Stomach (tissue), 8 donors: ENCODE measurements at regions not wholly inside any gene's neighbourhood (a gene's known extent, or its start where the extent isn't known, plus 50 kb on each side); places are given as distances from the start of the nearest gene placed in this dataset.

ENCODE experiments used
- DNase-seq, 2 donors: peaks; one replicate each; pipeline versions ENCODE4 v3.0.0 to v3.0.0-alpha.2; 2013 to 2019
- H3K27ac ChIP-seq, 5 donors: fragments of 200-600 bp in 4 of 5; sonication (generic) in 4 of 5; one replicate each; pipeline ENCODE4 v1.5.1; 2013 to 2019; ENCODE audit warnings: mild to moderate bottlenecking in 1 of 5, moderate library complexity in 1 of 5
- H3K27me3 ChIP-seq, 3 donors: fragments of 200-600 bp; sonication (generic); one replicate each; pipeline ENCODE4 v1.5.1; 2017 to 2019; ENCODE audit warnings: mixed run types in 1 of 3
- H3K36me3 ChIP-seq, 4 donors: fragments of 200-600 bp; sonication (generic); 1 replicate in 3 of 4; 2 replicates in 1 of 4; pipeline ENCODE4 v1.5.1; 2016 to 2019
- H3K4me1 ChIP-seq, 4 donors: fragments of 200-600 bp; sonication (generic); one replicate each; pipeline ENCODE4 v1.5.1; 2016 to 2019
- H3K4me3 ChIP-seq, 4 donors: fragments of 200-600 bp; sonication (generic) in 3 of 4; one replicate each; pipeline ENCODE4 v1.5.1; 2016 to 2019; ENCODE audit warnings: mild to moderate bottlenecking in 1 of 4
- H3K9me3 ChIP-seq, 4 donors: fragments of 200-600 bp; sonication (generic); one replicate each; pipeline ENCODE4 v1.5.1; 2016 to 2019
- CTCF ChIP-seq, 7 experiments: fragments of 450-650 bp in 4 of 7; fragments of 200-600 bp in 3 of 7; sonication (generic) in 3 of 7; IDR thresholded peaks; one replicate each; pipeline ENCODE4 v1.5.1; 2016 to 2019; ENCODE audit warnings: antibody characterized with exemption in 7 of 7, control low read depth in 2 of 7, mild to moderate bottlenecking in 1 of 7
- EP300 ChIP-seq: sonication (generic); formaldehyde crosslinking; IDR thresholded peaks from one replicate; pipeline ENCODE4 v1.6.1; 2017; ENCODE audit warnings: antibody characterized with exemption
- POLR2A ChIP-seq, 4 donors: fragments of 450-650 bp; IDR thresholded peaks; one replicate each; pipeline ENCODE4 v1.6.1; 2016; ENCODE audit warnings: antibody characterized with exemption in 4 of 4, control low read depth in 2 of 4, mild to moderate bottlenecking in 1 of 4, moderate library complexity in 1 of 4
- POLR2AphosphoS5 ChIP-seq, 3 donors: sonication (generic); formaldehyde crosslinking; IDR thresholded peaks; one replicate each; pipeline ENCODE4 v1.6.1; 2016; ENCODE audit warnings: antibody characterized with exemption in 3 of 3
- WGBS, 5 donors: extraction: QIAGEN DNeasy Blood & Tissue Kit in 3 of 5; methylation state at CpG; one replicate each; pipeline versions ENCODE4 v1.1.5 to v1.1.7; 2013 to 2018; 5-methylcytosine and 5-hydroxymethylcytosine counted together
- intact Hi-C: fragments of 100-400 bp; cut with DNase I; formaldehyde crosslinking; loops from one replicate; pipeline ENCODE4 v1.15.1; 2023; ENCODE audit warnings: low total_unique reads
- donor health status: healthy with polysubstance abuse.
- donor health status: Bipolar disorder and iron deficiency.
- donor health status: healthy.

GRCh38 chr15:79195239-79195638, 87.3 kb upstream of the ANKRD34C start:
- no peak overlapping the region for H3K27ac ChIP-seq
- 47 to 59% (median 52%) methylated on average over 4 of the region's 4 CpGs for WGBS, 5 donors
- no peaks in the 10 kb centered on the region for H3K4me1 ChIP-seq
- H3K9me3 ChIP-seq, result no peaks in the 10 kb centered on the region
- no peaks in the 10 kb centered on the region for H3K36me3 ChIP-seq
- TF ChIP-seq POLR2A (IDR thresholded peaks at IDR 0.05), result no peak
- TF ChIP-seq EP300, result no peak
- no peak for TF ChIP-seq POLR2AphosphoS5 (IDR thresholded peaks at IDR 0.05)
- no peak for TF ChIP-seq CTCF (IDR thresholded peaks at IDR 0.05)
- peaks cover 0 to 55% (median 3%) of the 10 kb centered on the region in 3 donors for H3K27me3 ChIP-seq
- intact Hi-C loops, result no loop called here
- no peak for DNase-seq
- no peak overlapping the region for H3K4me3 ChIP-seq

- intact Hi-C loops, result no loop called here
- Histone ChIP-seq H3K27me3 (peaks cover 0 to 58% (median 3%) of the 10 kb centered on the region in 3 donors), H3K36me3 (no peaks in the 10 kb centered on the region), H3K4me1 (no peaks in the 10 kb centered on the region), H3K4me3 (no peak overlapping the region), H3K27ac (no peak overlapping the region), H3K9me3 (no peaks in the 10 kb centered on the region)
- no peak for TF ChIP-seq CTCF (IDR thresholded peaks at IDR 0.05)
- no peak for DNase-seq
- 52 to 73% (median 59%) methylated on average over 3 of the region's 3 CpGs for WGBS, 5 donors
Measured at GRCh38 chr15:79194386-79194785, 88.1 kb upstream of the ANKRD34C start.

- Histone ChIP-seq H3K4me1 (no peaks in the 10 kb centered on the region), H3K4me3 (no peak overlapping the region), H3K9me3 (no peaks in the 10 kb centered on the region), H3K27me3 (peaks cover 0 to 56% (median 3%) of the 10 kb centered on the region in 3 donors), H3K36me3 (no peaks in the 10 kb centered on the region), H3K27ac (no peak overlapping the region)
- DNase-seq, result no peak
- intact Hi-C loops, result no loop called here
- 64 to 89% (median 79%) methylated on average over 2 of the region's 2 CpGs for WGBS, 5 donors
- no peak for TF ChIP-seq POLR2A (IDR thresholded peaks at IDR 0.05)
- TF ChIP-seq CTCF (IDR thresholded peaks at IDR 0.05), result no peak
- no peak for TF ChIP-seq EP300
- TF ChIP-seq POLR2AphosphoS5 (IDR thresholded peaks at IDR 0.05), result no peak
Measured at GRCh38 chr15:79193549-79193948, 89.0 kb upstream of the ANKRD34C start.

GRCh38 chr15:79193103-79193502, 89.4 kb upstream of the ANKRD34C start:
- Histone ChIP-seq H3K9me3 (no peaks in the 10 kb centered on the region), H3K4me1 (no peaks in the 10 kb centered on the region), H3K27ac (no peak overlapping the region), H3K4me3 (no peak overlapping the region), H3K36me3 (no peaks in the 10 kb centered on the region), H3K27me3 (peaks cover 0 to 52% (median 3%) of the 10 kb centered on the region in 3 donors)
- intact Hi-C loops, result no loop called here
- TF ChIP-seq POLR2A (IDR thresholded peaks at IDR 0.05) (no peak), CTCF (IDR thresholded peaks at IDR 0.05) (no peak)
- DNase-seq, result no peak
- 61 to 76% (median 64%) methylated on average over 6 of the region's 6 CpGs for WGBS, 5 donors
